Breast epithelium (tissue), 4 donors: ENCODE measurements at regions not wholly inside any gene's neighbourhood (a gene's known extent, or its start where the extent isn't known, plus 50 kb on each side); places are given as distances from the start of the nearest gene placed in this dataset.

Experiments
- DNase-seq, 2 donors: peaks; one replicate each; pipeline ENCODE4 v3.0.0-alpha.2; 2019; ENCODE audit warnings: low spot score in 2 of 2
- H3K27ac ChIP-seq, 2 donors: fragments of 200-600 bp; sonication (generic) in 1 of 2; one replicate each; pipeline ENCODE4 v1.5.1; 2016 to 2019; ENCODE audit warnings: mild to moderate bottlenecking in 1 of 2
- H3K27me3 ChIP-seq, 2 donors: fragments of 200-600 bp; sonication (generic) in 1 of 2; one replicate each; pipeline versions ENCODE4 v1.5.1 to v1.6.0; 2017 to 2019; ENCODE audit warnings: control low read depth in 1 of 2, mild to moderate bottlenecking in 1 of 2
- H3K36me3 ChIP-seq: fragments of 200-600 bp; one replicate; pipeline ENCODE4 v1.5.1; 2019
- H3K4me1 ChIP-seq, 2 donors: fragments of 200-600 bp; sonication (generic); one replicate each; pipeline ENCODE4 v1.5.1; 2016 to 2019; ENCODE audit warnings: control low read depth in 1 of 2
- H3K4me3 ChIP-seq, 3 donors: fragments of 200-600 bp; sonication (generic); 1 replicate in 2 of 3; 2 replicates in 1 of 3; pipeline ENCODE4 v1.5.1; 2016 to 2019; ENCODE audit warnings: mild to moderate bottlenecking in 3 of 3, moderate library complexity in 2 of 3
- H3K9me3 ChIP-seq, 2 donors: fragments of 200-600 bp; sonication (generic) in 1 of 2; one replicate each; pipeline ENCODE4 v1.5.1; 2016 to 2019; ENCODE audit warnings: control low read depth in 1 of 2
- POLR2A ChIP-seq: fragments of 450-650 bp; IDR thresholded peaks from one replicate; pipeline ENCODE4 v1.6.1; 2016; ENCODE audit warnings: antibody characterized with exemption, mild to moderate bottlenecking, moderate library complexity
- POLR2AphosphoS5 ChIP-seq, 3 donors: sonication (generic); formaldehyde crosslinking; IDR thresholded peaks; one replicate each; pipeline ENCODE4 v1.6.1; 2017; ENCODE audit warnings: antibody characterized with exemption in 3 of 3
- intact Hi-C: fragments of 100-400 bp; cut with DNase I; formaldehyde crosslinking; loops from one replicate; pipeline ENCODE4 v1.15.1; 2023; ENCODE audit warnings: low total_unique reads
- TF ChIP-seq, protein P1 (sequence below), 3 donors: fragments of 450-650 bp; IDR thresholded peaks; one replicate each; pipeline ENCODE4 v1.5.1; 2016 to 2017; ENCODE audit warnings: antibody characterized with exemption in 3 of 3, mild to moderate bottlenecking in 3 of 3, moderate library complexity in 3 of 3

DNA sequence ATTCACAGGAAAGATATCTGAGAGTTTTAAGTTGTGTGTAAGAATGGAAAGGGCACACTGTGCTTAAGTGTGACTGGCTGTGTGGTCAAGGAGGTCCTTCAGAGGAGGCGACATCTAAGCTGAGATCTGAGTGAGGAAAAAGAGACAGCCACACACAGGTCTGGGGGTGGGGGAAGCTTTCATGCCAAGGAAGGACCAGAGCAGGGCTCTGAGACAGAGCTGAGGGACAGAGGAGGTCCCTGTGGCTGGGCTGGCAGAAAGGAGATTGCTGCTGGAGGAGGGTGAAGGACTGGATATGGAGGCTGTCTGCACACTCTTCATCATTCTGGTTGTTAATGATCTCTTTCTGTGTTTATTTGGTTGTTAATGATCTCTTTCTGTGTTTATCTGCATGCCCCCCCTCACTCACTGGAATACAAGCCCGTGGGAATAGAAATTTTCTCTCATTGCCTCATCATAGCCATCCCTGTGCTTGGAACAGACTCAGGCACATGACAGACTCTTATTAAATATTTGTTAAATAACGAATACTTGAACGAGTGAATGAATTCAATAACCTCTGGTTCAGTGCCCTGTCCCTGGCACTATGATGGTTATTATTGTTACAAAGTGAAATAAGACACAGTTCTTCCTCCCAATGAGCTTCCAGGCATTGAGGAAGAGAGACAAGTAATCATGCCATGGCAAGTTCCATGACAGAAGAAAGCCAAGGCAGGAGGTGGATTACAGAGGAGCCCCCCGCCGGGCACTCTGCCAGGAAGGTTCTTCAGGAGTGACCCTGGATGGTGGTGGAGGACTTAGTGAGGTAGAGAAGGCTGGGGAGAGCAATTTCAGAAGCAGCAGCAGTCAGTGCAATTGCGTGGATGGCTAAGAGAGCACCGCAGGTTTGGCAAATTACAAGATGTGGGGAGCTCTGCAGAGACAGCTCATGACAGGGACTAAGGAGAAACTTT lies 399.4 kb upstream of the HS6ST1 start:
- Histone ChIP-seq H3K4me1 (no peaks in the 10 kb centered on the region), H3K9me3 (no peaks in the 10 kb centered on the region), H3K4me3 (no peak overlapping the region), H3K27me3 (no peaks in the 10 kb centered on the region), H3K36me3 (no peaks in the 10 kb centered on the region), H3K27ac (no peak overlapping the region)
- no peak for DNase-seq
- TF ChIP-seq, protein P1, sequence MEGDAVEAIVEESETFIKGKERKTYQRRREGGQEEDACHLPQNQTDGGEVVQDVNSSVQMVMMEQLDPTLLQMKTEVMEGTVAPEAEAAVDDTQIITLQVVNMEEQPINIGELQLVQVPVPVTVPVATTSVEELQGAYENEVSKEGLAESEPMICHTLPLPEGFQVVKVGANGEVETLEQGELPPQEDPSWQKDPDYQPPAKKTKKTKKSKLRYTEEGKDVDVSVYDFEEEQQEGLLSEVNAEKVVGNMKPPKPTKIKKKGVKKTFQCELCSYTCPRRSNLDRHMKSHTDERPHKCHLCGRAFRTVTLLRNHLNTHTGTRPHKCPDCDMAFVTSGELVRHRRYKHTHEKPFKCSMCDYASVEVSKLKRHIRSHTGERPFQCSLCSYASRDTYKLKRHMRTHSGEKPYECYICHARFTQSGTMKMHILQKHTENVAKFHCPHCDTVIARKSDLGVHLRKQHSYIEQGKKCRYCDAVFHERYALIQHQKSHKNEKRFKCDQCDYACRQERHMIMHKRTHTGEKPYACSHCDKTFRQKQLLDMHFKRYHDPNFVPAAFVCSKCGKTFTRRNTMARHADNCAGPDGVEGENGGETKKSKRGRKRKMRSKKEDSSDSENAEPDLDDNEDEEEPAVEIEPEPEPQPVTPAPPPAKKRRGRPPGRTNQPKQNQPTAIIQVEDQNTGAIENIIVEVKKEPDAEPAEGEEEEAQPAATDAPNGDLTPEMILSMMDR (IDR thresholded peaks at IDR 0.05), result no peak
- TF ChIP-seq POLR2AphosphoS5 (IDR thresholded peaks at IDR 0.05) (no peak), POLR2A (no peak)
- intact Hi-C loops, result no loop called here

- Histone ChIP-seq H3K36me3 (no peaks in the 10 kb centered on the region), H3K9me3 (no peaks in the 10 kb centered on the region), H3K27me3 (no peaks in the 10 kb centered on the region), H3K4me1 (no peaks in the 10 kb centered on the region), H3K27ac (no peak overlapping the region), H3K4me3 (no peak overlapping the region)
- intact Hi-C loops, result no loop called here
- no peak for DNase-seq
- TF ChIP-seq POLR2AphosphoS5 (IDR thresholded peaks at IDR 0.05), result no peak
- TF ChIP-seq, protein P1 (IDR thresholded peaks at IDR 0.05), result no peak
- no peak for TF ChIP-seq POLR2A
These were observed 401.7 kb upstream of the HS6ST1 start for GRCh38 chr2:128720080-128721022.

DNA sequence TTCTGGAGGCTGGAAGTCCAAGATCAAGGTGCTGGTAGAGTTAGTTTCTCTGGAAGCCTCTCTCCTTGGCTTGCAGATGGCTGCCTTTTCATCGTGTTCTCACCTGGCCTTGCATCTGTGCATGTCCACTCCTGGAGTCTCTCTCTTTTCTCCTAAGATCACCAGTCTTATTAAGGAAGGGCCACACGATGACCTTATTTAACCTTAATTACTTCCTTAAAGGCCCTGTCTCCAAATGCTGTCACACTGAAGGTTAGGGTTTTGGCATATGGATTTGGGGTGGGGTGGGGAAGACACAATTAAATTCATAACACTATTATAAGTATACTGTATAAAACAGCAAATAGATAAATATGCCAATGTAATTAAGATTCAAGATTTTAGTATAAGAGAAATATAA lies 402.4 kb upstream of the HS6ST1 start:
- intact Hi-C loops, result no loop called here
- no peaks in the 10 kb centered on the region for H3K9me3 ChIP-seq
- no peaks in the 10 kb centered on the region for H3K27me3 ChIP-seq
- no peaks in the 10 kb centered on the region for H3K4me1 ChIP-seq
- no peak for DNase-seq
- no peaks in the 10 kb centered on the region for H3K36me3 ChIP-seq
- no peak overlapping the region for H3K4me3 ChIP-seq
- TF ChIP-seq POLR2A (no peak), POLR2AphosphoS5 (IDR thresholded peaks at IDR 0.05) (no peak)
- TF ChIP-seq, protein P1 (IDR thresholded peaks at IDR 0.05), result no peak
- no peak overlapping the region for H3K27ac ChIP-seq

GRCh38 chr2:128722489-128722888 lies 403.8 kb upstream of the HS6ST1 start:
- intact Hi-C loops, result no loop called here
- no peaks in the 10 kb centered on the region for H3K27me3 ChIP-seq
- no peaks in the 10 kb centered on the region for H3K4me1 ChIP-seq
- no peak for TF ChIP-seq POLR2A
- TF ChIP-seq, protein P1 (IDR thresholded peaks at IDR 0.05), result no peak
- H3K9me3 ChIP-seq, result no peaks in the 10 kb centered on the region
- H3K4me3 ChIP-seq, result no peak overlapping the region
- no peak overlapping the region for H3K27ac ChIP-seq
- no peaks in the 10 kb centered on the region for H3K36me3 ChIP-seq
- DNase-seq, result no peak

- Histone ChIP-seq H3K27ac (no peak overlapping the region), H3K9me3 (no peaks in the 10 kb centered on the region), H3K36me3 (no peaks in the 10 kb centered on the region), H3K4me3 (no peak overlapping the region), H3K27me3 (no peaks in the 10 kb centered on the region), H3K4me1 (no peaks in the 10 kb centered on the region)
- no peak for DNase-seq
- TF ChIP-seq, protein P1 (IDR thresholded peaks at IDR 0.05), result no peak
- TF ChIP-seq POLR2AphosphoS5 (IDR thresholded peaks at IDR 0.05) (no peak), POLR2A (no peak)
- intact Hi-C loops, result no loop called here
These were observed 405.9 kb upstream of the HS6ST1 start for GRCh38 chr2:128724547-128724946.
